ENCODE measurements at regions not wholly inside any gene's neighbourhood (a gene's known extent, or its start where the extent isn't known, plus 50 kb on each side); places are given as distances from the start of the nearest gene placed in this dataset.

- H3K27ac ChIP-seq = no peak overlapping the region
- TF ChIP-seq CTCF (conservative IDR thresholded peaks at IDR 0.05) = no peak
Observed at GRCh38 chr3:34005886-34006285, 207.5 kb downstream of the PDCD6IP start.

- no peak overlapping the region for H3K27ac ChIP-seq
- TF ChIP-seq ZFX (IDR thresholded peaks at IDR 0.05) (no peak), CTCF (conservative IDR thresholded peaks at IDR 0.05) (no peak)
Observed at GRCh38 chr3:34008191-34008590, 209.8 kb downstream of the PDCD6IP start.

- TF ChIP-seq CTCF (conservative IDR thresholded peaks at IDR 0.05) (no peak), ZFX (IDR thresholded peaks at IDR 0.05) (no peak)
- no peak overlapping the region for H3K27ac ChIP-seq
Observed at GRCh38 chr3:34008836-34009809, 210.7 kb downstream of the PDCD6IP start.

GRCh38 chr3:34011171-34012101, 213.0 kb downstream of the PDCD6IP start:
- no peak overlapping the region for H3K27ac ChIP-seq
- TF ChIP-seq CTCF (conservative IDR thresholded peaks at IDR 0.05) = peak; percentile 40
- no peak for TF ChIP-seq ZFX (IDR thresholded peaks at IDR 0.05)

GRCh38 chr3:34012102-34012461, 213.7 kb downstream of the PDCD6IP start:
- no peak overlapping the region for H3K27ac ChIP-seq
- TF ChIP-seq ZFX (IDR thresholded peaks at IDR 0.05) (no peak), CTCF (conservative IDR thresholded peaks at IDR 0.05) (no peak)

- no peak overlapping the region for H3K27ac ChIP-seq
Observed at GRCh38 chr3:34013818-34014570, 215.6 kb downstream of the PDCD6IP start.

More at GRCh38 chr3:34013818-34014570, 215.6 kb downstream of the PDCD6IP start:
- no peak for TF ChIP-seq ZFX (IDR thresholded peaks at IDR 0.05)
- no peak for TF ChIP-seq CTCF (conservative IDR thresholded peaks at IDR 0.05)
